HG03439 (cell line): ENCODE measurements at regions not wholly inside any gene's neighbourhood (a gene's known extent, or its start where the extent isn't known, plus 50 kb on each side); places are given as distances from the start of the nearest gene placed in this dataset.
"Not testable (repeated sequence)": the region's sequence is repeated elsewhere in the genome, so short reads cannot be mapped to it uniquely, and the experiment has no call there.

Source experiments
- ATAC-seq: cut with Tn5 transposase; IDR thresholded peaks from one replicate; pipeline ENCODE4 v1.9.1; 2021; ENCODE audit warnings: mild to moderate bottlenecking, moderate library complexity; ENCODE audit not compliant: unreplicated experiment

GRCh38 chr4:55028196-55028595 is 97.2 kb downstream of the KDR start:
- ATAC-seq: no peak

- ATAC-seq: no peak
Observed at GRCh38 chr4:55027596-55027995, 97.8 kb downstream of the KDR start.

GRCh38 chr4:55025456-55025855 is 99.9 kb downstream of the KDR start:
- ATAC-seq: not testable (repeated sequence)

- ATAC-seq: no peak
Observed at GRCh38 chr4:55023030-55023429, 102.4 kb downstream of the KDR start.

GRCh38 chr4:55021214-55021613 is 104.2 kb downstream of the KDR start:
- no peak for ATAC-seq

- no peak for ATAC-seq
Observed at GRCh38 chr4:55020131-55020530, 105.3 kb downstream of the KDR start.

GRCh38 chr4:55018978-55019377 is 106.4 kb downstream of the KDR start:
- ATAC-seq: no peak

- ATAC-seq: no peak
Observed at GRCh38 chr4:55018521-55018920, 106.9 kb downstream of the KDR start.

GRCh38 chr4:55017406-55017805 is 108.0 kb downstream of the KDR start:
- no peak for ATAC-seq

GRCh38 chr4:55016131-55016530 is 109.3 kb downstream of the KDR start:
- no peak for ATAC-seq

GRCh38 chr4:55014876-55015275 is 110.5 kb downstream of the KDR start:
- no peak for ATAC-seq

- no peak for ATAC-seq
Observed at GRCh38 chr4:55013431-55013955, 111.9 kb downstream of the KDR start.

GRCh38 chr4:55012363-55013230 is 112.8 kb downstream of the KDR start:
- no peak for ATAC-seq

GRCh38 chr4:55011761-55012160 is 113.6 kb downstream of the KDR start:
- no peak for ATAC-seq

GRCh38 chr4:55010550-55010949 is 114.8 kb downstream of the KDR start:
- no peak for ATAC-seq

- no peak for ATAC-seq
Observed at GRCh38 chr4:55008166-55009056, 117.0 kb downstream of the KDR start.

- no peak for ATAC-seq
Observed at GRCh38 chr4:55005910-55006309, 119.5 kb downstream of the KDR start.

GRCh38 chr4:55004831-55005230 is 120.6 kb downstream of the KDR start:
- no peak for ATAC-seq

- no peak for ATAC-seq
Observed at GRCh38 chr4:55002431-55002830, 123.0 kb downstream of the KDR start.

- no peak for ATAC-seq
Observed at GRCh38 chr4:55001538-55001937, 123.9 kb downstream of the KDR start.

- ATAC-seq: no peak
Observed at GRCh38 chr4:54999003-54999402, 126.4 kb downstream of the KDR start.
